ENCODE measurements at regions not wholly inside any gene's neighbourhood (a gene's known extent, or its start where the extent isn't known, plus 50 kb on each side); places are given as distances from the start of the nearest gene placed in this dataset.
A peak's percentile ranks its signal among the peaks of the same experiment; 100 is the strongest.
"Not testable (repeated sequence)": the region's sequence is repeated elsewhere in the genome, so short reads cannot be mapped to it uniquely, and the experiment has no call there.

DNA sequence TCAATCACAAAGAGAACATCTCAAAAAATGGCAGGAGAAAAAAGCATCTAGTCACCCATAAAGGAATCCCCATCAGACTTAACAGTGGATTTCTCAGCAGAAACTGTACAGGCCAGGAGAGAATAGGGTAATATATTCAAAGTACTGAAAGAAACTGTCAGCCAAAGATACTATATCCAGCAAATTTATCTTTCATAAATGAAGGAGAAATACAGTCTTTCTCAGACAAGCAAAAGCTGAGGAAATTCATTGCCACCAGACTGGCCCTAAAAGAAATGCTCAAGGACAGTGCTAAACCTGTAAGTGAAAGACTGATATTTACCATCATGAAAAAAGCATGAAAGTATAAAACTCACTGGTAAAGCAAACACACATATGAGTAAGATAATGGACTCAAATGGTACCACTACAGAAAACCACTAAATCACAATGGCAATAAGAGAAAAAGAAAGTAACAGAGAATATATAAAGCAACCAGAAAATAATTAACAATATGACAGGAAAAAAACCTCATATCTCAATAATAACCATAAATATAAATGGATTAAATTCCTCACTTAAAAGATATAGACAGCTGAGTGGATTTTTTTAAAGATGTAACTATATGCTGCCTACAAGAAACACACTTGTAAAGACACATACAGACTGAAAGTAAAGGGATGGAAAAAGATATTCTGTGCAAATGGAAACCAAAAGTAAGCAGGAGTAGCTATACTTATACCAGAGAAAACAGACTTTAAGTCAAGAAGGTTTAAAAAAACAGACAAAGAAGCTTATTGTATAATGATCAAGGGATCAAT lies 83.4 kb upstream of the STK39 start:
- DNase-seq = no peak
- H3K9me3 ChIP-seq (replicated peaks in 1 of 3) = peaks cover 0 to 9% (median 0%) of the 10 kb centered on the region in 3 donors
- no peaks in the 10 kb centered on the region for H3K27me3 ChIP-seq
- no peak overlapping the region for H3K27ac ChIP-seq
- no peaks in the 10 kb centered on the region for H3K4me1 ChIP-seq (replicated peaks in 1 of 2)
- H3K4me3 ChIP-seq = no peak overlapping the region
- H3K36me3 ChIP-seq (replicated peaks in 1 of 2) = no peaks in the 10 kb centered on the region
- TF ChIP-seq, protein P1, sequence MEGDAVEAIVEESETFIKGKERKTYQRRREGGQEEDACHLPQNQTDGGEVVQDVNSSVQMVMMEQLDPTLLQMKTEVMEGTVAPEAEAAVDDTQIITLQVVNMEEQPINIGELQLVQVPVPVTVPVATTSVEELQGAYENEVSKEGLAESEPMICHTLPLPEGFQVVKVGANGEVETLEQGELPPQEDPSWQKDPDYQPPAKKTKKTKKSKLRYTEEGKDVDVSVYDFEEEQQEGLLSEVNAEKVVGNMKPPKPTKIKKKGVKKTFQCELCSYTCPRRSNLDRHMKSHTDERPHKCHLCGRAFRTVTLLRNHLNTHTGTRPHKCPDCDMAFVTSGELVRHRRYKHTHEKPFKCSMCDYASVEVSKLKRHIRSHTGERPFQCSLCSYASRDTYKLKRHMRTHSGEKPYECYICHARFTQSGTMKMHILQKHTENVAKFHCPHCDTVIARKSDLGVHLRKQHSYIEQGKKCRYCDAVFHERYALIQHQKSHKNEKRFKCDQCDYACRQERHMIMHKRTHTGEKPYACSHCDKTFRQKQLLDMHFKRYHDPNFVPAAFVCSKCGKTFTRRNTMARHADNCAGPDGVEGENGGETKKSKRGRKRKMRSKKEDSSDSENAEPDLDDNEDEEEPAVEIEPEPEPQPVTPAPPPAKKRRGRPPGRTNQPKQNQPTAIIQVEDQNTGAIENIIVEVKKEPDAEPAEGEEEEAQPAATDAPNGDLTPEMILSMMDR (IDR thresholded peaks at IDR 0.05) = no peak
- no peak for TF ChIP-seq POLR2A (IDR thresholded peaks at IDR 0.05)
- intact Hi-C loops (cut with DNase I) = no loop called here

DNA sequence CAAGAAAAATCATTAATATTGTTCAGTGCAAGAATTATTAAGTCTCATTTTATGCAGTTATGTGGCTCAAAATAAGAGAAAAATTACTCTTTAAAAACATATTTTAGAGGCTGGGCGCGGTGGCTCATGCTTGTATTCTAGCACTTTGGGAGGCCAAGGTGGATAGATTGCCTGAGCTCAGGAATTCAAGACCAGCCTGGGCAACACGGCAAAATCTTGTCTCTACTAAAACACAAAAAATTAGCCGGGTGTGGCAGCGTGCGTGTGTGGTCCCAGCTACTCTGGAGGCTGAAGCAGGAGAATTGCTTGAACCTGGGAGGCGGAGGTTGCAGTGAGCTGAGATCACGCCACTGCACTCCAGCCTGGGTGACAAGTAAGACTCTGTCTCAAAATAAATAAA lies 87.9 kb upstream of the STK39 start:
- H3K4me3 ChIP-seq; DNase-seq; H3K4me1 ChIP-seq (replicated peaks in 1 of 2); intact Hi-C loops (cut with DNase I); H3K27me3 ChIP-seq; H3K9me3 ChIP-seq (replicated peaks in 1 of 3); H3K36me3 ChIP-seq (replicated peaks in 1 of 2); H3K27ac ChIP-seq: not testable (repeated sequence)
- 86 to 96% (median 91%) methylated on average over 8 of the region's 8 CpGs for WGBS, 4 donors

DNA sequence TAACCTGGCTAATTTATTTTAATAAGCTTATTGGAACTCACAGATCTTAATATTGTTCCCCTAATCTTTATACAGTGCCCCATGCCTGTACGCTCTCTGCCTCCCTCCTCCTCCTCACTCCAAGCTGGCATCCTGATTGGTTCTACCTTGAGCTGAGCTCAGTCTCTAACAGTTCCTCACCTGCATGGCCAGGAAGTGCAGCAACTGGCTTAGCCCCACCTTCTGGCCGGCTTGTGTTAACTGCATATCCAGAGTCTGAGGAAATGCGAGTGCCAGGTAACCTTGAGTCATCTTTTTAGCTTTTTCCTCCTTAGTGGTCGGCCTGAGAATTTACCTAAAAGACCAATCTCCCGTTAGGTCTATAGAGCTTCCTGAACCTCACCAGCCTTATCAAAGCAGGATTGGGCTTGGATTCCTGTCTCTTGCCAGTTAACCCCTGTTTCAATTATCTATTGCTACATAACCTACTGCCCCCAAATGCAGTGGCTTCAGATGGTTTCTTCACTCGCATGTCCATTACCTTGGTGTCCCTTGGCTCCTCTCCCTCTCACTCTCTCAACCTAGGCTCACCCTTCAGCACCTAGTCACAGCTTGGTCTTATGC lies 89.5 kb upstream of the STK39 start:
- intact Hi-C loops (cut with DNase I) = no loop called here

DNA sequence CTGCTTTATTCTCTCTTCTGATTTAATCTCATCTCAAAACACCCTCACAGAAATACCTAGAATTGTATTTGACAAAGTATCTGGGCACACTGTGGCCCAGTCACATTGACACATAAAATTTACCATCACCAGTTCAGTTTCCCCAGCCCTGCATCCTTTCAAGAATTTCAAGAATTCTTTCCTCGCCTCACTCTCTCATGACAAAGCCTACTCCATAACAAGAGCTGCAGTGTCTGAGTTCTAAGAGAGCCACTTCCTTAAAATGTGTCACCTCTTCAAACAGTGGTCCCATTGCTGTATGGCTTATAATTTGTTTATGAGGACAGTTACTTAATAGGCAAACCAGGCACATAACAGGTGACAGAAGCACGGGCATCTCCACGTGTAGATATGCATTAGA lies 90.9 kb upstream of the STK39 start:
- Histone ChIP-seq H3K36me3 (replicated peaks in 1 of 2) (no peaks in the 10 kb centered on the region), H3K4me1 (replicated peaks in 1 of 2) (no peaks in the 10 kb centered on the region), H3K27ac (no peak overlapping the region), H3K27me3 (no peaks in the 10 kb centered on the region), H3K4me3 (no peak overlapping the region), H3K9me3 (replicated peaks in 1 of 3) (no peaks in the 10 kb centered on the region)
- DNase-seq = no peak
- TF ChIP-seq, protein P1 (IDR thresholded peaks at IDR 0.05) = no peak
- intact Hi-C loops (cut with DNase I) = no loop called here
- 32 to 76% (median 66%) methylated on average over 3 of the region's 3 CpGs for WGBS, 4 donors

More for the DNA sequence above, 89.5 kb upstream of the STK39 start:
- H3K4me1 ChIP-seq (replicated peaks in 1 of 2) = no peaks in the 10 kb centered on the region
- DNase-seq = peak in 3 of 7 donors; percentile 32 to 40 (median 33)
- no peak overlapping the region for H3K27ac ChIP-seq
- TF ChIP-seq, protein P1 (IDR thresholded peaks at IDR 0.05) = peak in 2 of 6 experiments; percentile 28
- no peak for TF ChIP-seq POLR2A (IDR thresholded peaks at IDR 0.05)
- no peaks in the 10 kb centered on the region for H3K9me3 ChIP-seq (replicated peaks in 1 of 3)
- 53 to 59% (median 55%) methylated on average over 6 of the region's 6 CpGs for WGBS, 4 donors
- H3K36me3 ChIP-seq (replicated peaks in 1 of 2) = no peaks in the 10 kb centered on the region
- no peak overlapping the region for H3K4me3 ChIP-seq
- no peaks in the 10 kb centered on the region for H3K27me3 ChIP-seq
